Stomach smooth muscle (tissue), 2 donors: ENCODE measurements at regions not wholly inside any gene's neighbourhood (a gene's known extent, or its start where the extent isn't known, plus 50 kb on each side); places are given as distances from the start of the nearest gene placed in this dataset.

Source experiments
- H3K27ac ChIP-seq: one replicate; pipeline ENCODE4 v1.7.0; 2013; ENCODE audit warnings: mild to moderate bottlenecking, low read length, inconsistent platforms
- H3K27me3 ChIP-seq, 2 donors: one replicate each; pipeline ENCODE4 v1.7.0; 2013; ENCODE audit warnings: low read length in 2 of 2; ENCODE audit not compliant: insufficient read depth in 2 of 2, control insufficient read depth in 1 of 2
- H3K36me3 ChIP-seq, 2 donors: one replicate each; pipeline ENCODE4 v1.7.0; 2013; ENCODE audit warnings: low read length in 2 of 2; ENCODE audit not compliant: control insufficient read depth in 2 of 2, insufficient read depth in 2 of 2
- H3K4me1 ChIP-seq: one replicate; pipeline ENCODE4 v1.7.0; 2013; ENCODE audit warnings: low read length; ENCODE audit not compliant: control insufficient read depth, insufficient read depth
- H3K4me3 ChIP-seq, 2 donors: one replicate each; pipeline ENCODE4 v1.7.0; 2013; ENCODE audit warnings: low read length in 2 of 2
- H3K9ac ChIP-seq, 2 donors: one replicate each; pipeline ENCODE4 v1.7.0; 2013; ENCODE audit warnings: low read length in 2 of 2, mild to moderate bottlenecking in 1 of 2
- H3K9me3 ChIP-seq, 2 donors: one replicate each; pipeline ENCODE4 v1.7.0; 2013; ENCODE audit warnings: low read length in 2 of 2; ENCODE audit not compliant: control insufficient read depth in 2 of 2
- donor health status: healthy.
- donor health status: Pancreatic carcinoma.

DNA sequence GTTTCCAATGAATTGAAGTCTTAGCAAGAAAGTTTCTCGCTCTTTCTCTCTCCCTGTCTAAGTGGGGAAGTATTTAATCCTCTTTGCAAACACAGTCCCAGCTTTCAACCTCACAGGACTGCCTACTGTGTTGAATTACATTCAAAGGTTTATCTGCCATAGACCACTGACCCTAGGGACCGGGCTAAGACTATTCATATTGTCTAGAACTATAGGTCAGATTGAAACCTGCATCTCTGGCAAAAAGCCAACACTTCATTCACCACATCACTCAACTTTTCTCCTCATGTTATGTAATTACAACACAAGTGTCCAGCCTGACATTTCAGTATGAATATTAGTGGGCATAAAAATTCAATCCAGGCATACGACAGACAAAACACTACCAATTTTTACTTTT is 314.7 kb upstream of the RSPO3 start:
- H3K27me3 ChIP-seq = no peaks in the 10 kb centered on the region
- no peaks in the 10 kb centered on the region for H3K9me3 ChIP-seq
- H3K4me1 ChIP-seq = no peaks in the 10 kb centered on the region
- no peak overlapping the region for H3K9ac ChIP-seq
- no peak overlapping the region for H3K27ac ChIP-seq
- no peak overlapping the region for H3K4me3 ChIP-seq
- H3K36me3 ChIP-seq = no peaks in the 10 kb centered on the region

DNA sequence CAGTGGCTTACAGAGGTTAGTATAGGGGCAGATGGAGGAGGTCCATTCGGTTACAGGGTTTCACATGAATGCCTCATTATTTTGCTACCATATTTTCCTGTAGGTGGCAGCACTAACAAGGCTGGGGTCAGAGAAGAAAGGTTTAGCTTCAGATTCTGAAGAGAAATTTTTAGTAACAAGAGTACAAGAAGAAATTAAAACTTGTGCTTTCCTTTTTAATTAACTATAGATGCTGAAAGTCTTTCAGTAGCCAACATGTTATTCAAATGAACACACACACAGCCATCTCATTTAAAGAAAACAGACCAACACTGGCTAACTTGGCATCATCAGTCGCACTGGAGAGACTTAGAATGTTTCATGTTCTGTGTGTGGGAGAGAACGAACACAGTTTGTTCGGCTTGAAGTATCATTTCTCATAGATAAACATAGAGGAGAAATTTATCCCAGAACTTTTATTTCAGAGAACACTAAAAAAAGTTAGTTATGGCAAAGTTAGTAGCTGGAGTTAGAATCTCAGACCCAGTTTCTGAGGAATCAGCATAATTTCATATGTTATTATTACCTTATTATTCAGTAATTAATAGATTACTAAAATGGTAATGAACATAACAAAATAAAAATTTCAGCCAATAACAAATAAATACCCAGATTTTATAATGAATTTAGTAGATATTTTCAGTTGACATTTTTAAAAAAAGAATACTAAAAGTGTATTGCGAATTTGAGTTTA is 314.0 kb upstream of the RSPO3 start:
- H3K4me1 ChIP-seq = no peaks in the 10 kb centered on the region
- no peaks in the 10 kb centered on the region for H3K9me3 ChIP-seq
- H3K27me3 ChIP-seq = no peaks in the 10 kb centered on the region
- H3K4me3 ChIP-seq = no peak overlapping the region
- H3K9ac ChIP-seq = no peak overlapping the region
- H3K36me3 ChIP-seq = no peaks in the 10 kb centered on the region
- H3K27ac ChIP-seq = no peak overlapping the region

DNA sequence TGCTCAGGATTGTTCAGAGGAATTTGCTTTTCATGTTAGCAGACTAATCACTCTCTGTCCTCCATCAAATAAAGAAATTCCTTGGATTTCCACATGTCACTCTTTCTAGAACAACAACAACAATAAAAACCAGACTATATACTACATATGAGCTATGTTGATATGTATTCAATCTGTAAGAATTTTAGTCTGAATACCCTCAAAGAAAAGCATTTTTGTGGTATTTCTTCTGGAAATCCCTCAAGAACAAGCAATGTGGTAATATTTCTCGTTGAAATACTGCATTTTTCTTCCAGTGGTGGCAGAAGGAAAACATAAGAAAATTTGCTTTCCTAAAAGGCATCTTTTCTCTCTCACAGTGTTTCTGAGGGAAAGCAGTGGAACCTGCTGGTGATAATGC is 312.6 kb upstream of the RSPO3 start:
- no peaks in the 10 kb centered on the region for H3K36me3 ChIP-seq
- no peaks in the 10 kb centered on the region for H3K4me1 ChIP-seq
- H3K9me3 ChIP-seq = no peaks in the 10 kb centered on the region
- no peak overlapping the region for H3K4me3 ChIP-seq
- H3K27me3 ChIP-seq = no peaks in the 10 kb centered on the region
- H3K27ac ChIP-seq = no peak overlapping the region
- H3K9ac ChIP-seq = no peak overlapping the region

DNA sequence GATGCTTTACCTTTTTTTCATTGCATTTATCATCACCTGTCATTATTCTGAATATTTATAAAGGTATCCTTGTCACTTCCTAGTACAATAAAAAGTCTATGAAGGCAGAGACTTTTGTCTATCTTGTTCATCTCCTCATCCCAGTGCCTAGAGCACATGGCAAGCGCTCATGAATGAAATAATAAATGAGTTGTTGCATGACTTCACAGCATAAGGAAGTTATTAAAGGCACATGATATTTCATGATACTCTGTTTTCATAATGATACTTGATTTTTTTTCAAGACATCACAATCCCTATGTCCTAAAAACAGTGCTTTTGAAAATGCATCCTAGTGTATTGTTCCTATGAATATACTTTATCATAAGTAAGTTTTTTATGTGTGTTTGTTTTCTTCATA is 310.6 kb upstream of the RSPO3 start:
- peaks cover 4% of the 10 kb centered on the region for H3K4me1 ChIP-seq
- H3K27me3 ChIP-seq = no peaks in the 10 kb centered on the region
- H3K36me3 ChIP-seq = no peaks in the 10 kb centered on the region
- H3K27ac ChIP-seq = no peak overlapping the region
- H3K9ac ChIP-seq = no peak overlapping the region
- H3K4me3 ChIP-seq = no peak overlapping the region
- no peaks in the 10 kb centered on the region for H3K9me3 ChIP-seq

DNA sequence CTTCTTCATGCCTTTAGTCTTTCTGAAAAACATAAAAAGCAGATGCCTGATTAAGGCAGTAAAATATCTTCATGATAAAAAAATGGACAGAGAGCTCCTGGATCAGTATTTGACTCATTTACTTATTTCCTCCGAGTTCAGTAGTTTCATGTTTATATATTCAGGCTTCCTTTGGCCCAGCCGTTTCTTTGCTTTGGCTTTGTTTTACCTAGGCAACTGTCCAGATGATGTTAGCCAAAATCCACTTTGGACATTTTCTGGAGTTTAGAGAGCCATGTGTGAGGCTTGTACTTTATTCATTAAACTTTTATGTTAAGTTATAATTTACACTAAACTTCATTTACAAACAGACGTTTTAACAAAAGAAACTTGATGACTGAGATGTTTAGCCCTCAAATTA is 307.1 kb upstream of the RSPO3 start:
- Histone ChIP-seq H3K9ac (no peak overlapping the region), H3K27me3 (no peaks in the 10 kb centered on the region), H3K27ac (no peak overlapping the region), H3K4me3 (no peak overlapping the region), H3K4me1 (peaks cover 5% of the 10 kb centered on the region), H3K36me3 (no peaks in the 10 kb centered on the region), H3K9me3 (no peaks in the 10 kb centered on the region)

DNA sequence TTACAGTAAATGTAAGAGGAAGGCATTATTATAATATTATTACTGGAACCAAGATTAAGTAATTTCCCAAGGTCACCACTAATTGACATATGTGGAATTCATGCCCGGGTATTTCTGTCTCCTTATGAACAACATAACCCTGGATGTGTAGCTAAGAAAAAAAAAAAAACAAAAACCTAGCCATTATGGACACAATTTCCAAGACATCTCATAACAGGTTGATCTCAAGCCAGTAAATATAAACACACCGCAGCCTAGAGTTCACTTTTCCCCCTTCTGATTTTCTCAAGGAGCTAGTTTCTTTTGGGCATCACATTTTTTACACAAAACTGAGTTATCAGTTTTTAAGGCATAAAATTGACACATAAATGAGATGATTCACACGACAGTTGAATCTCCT is 306.5 kb upstream of the RSPO3 start:
- H3K9ac ChIP-seq = no peak overlapping the region
- H3K27me3 ChIP-seq = no peaks in the 10 kb centered on the region
- H3K4me1 ChIP-seq = peaks cover 5% of the 10 kb centered on the region
- no peak overlapping the region for H3K4me3 ChIP-seq
- H3K27ac ChIP-seq = no peak overlapping the region
- no peaks in the 10 kb centered on the region for H3K9me3 ChIP-seq
- H3K36me3 ChIP-seq = no peaks in the 10 kb centered on the region

DNA sequence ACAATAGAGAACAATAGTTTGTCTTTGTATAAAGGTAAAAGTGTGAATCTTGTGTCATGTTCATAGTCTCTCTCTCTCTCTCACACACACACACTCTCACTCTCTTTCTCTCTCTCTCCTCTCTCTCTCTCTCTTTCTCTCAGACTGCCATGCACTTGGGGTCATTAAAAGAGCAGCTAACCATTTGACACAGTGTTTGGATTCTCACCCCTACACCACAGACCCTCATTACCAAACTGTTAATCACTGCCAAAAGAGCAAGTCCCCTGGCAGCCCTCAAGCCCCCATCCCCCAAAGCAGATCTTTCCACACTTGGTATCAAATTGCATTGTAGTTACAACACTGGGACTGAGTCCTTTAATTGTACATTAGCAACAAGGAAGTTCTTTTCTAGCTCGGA is 305.8 kb upstream of the RSPO3 start:
- no peak overlapping the region for H3K27ac ChIP-seq
- no peaks in the 10 kb centered on the region for H3K36me3 ChIP-seq
- H3K9me3 ChIP-seq = no peaks in the 10 kb centered on the region
- peaks cover 5% of the 10 kb centered on the region for H3K4me1 ChIP-seq
- no peaks in the 10 kb centered on the region for H3K27me3 ChIP-seq
- no peak overlapping the region for H3K9ac ChIP-seq
- H3K4me3 ChIP-seq = no peak overlapping the region

DNA sequence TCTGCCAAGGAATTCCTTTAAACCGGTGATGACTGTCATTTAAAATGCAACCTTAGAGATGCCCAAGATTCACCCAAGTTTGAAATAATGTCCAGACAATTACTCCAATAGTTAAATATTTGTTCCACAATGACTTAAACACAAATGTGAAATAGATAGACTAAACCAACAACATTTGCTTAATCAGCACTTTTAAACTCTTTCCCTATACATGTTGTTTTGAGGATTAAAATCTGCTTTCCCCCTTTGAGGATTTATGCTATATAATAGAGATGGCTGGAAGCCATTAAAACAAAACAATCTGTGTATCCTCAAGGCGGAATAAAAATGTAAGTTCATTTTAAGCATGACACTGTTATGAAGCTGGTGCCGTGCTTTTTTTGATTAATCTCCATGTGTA is 297.8 kb upstream of the RSPO3 start:
- Histone ChIP-seq H3K4me3 (no peak overlapping the region), H3K36me3 (no peaks in the 10 kb centered on the region), H3K9ac (no peak overlapping the region), H3K9me3 (no peaks in the 10 kb centered on the region), H3K27ac (no peak overlapping the region), H3K4me1 (no peaks in the 10 kb centered on the region), H3K27me3 (no peaks in the 10 kb centered on the region)

DNA sequence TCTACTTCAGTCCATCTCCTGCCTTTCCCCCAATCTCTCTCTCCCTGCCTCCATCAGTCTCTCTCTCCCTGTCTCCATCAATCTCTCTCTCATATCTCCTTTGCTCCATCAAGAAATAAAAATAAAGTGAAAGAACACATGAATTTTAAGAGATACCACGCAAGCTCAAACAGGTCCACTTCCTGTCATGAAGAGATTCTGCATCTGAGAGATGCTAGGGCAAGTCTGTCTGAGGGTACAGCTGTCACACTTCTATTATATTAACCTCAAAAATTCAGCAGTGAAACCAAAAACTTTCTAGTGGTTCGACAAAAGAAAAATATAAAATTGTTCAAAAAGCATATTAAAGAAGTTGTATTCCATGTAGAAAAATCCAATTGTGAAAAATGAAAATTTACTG is 296.8 kb upstream of the RSPO3 start:
- no peaks in the 10 kb centered on the region for H3K27me3 ChIP-seq
- no peaks in the 10 kb centered on the region for H3K9me3 ChIP-seq
- H3K4me1 ChIP-seq = no peaks in the 10 kb centered on the region

DNA sequence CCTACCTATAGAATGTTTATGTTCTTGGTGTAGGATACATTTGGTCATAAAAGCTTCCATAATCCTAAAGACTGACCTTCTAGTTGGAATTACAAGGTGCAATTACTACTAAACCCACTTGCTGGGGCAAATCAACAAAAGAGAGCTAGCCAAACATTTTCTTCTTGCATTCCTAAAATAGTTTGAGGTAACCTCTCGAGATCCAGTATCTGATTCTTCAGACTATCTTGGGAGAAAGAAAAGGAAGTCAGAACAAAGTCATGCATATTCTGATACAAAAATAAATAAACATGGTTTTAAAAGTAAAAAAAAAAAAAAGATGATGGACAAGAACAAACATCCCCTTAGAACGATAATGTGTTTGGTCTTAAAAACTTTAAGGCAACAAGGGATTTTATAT is 294.2 kb upstream of the RSPO3 start:
- no peak overlapping the region for H3K4me3 ChIP-seq
- no peak overlapping the region for H3K27ac ChIP-seq
- no peaks in the 10 kb centered on the region for H3K4me1 ChIP-seq
- no peak overlapping the region for H3K9ac ChIP-seq
- H3K27me3 ChIP-seq = no peaks in the 10 kb centered on the region
- H3K36me3 ChIP-seq = no peaks in the 10 kb centered on the region
- no peaks in the 10 kb centered on the region for H3K9me3 ChIP-seq

More for the DNA sequence above, 296.8 kb upstream of the RSPO3 start:
- Histone ChIP-seq H3K36me3 (no peaks in the 10 kb centered on the region), H3K4me3 (no peak overlapping the region), H3K9ac (no peak overlapping the region), H3K27ac (no peak overlapping the region)

DNA sequence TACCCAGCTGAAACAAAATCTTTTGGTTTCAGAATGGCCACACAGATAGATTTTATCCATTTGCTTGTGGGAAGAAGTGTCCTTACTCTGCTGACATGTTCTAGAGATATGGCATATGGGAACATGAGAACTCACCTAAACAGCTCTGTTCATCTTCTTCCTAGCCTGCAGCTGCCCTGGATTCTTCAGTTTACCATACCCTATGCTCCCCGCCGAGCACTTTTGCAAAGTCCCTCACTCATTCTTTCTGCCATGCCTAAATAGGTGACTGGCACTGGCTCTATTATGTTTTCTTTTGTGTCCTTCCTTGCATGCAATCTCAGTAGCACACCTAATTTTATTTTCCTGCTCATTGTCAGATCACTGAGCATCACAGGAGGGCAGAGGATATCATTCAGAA is 293.7 kb upstream of the RSPO3 start:
- H3K9me3 ChIP-seq = no peaks in the 10 kb centered on the region
- H3K27me3 ChIP-seq = no peaks in the 10 kb centered on the region
- no peaks in the 10 kb centered on the region for H3K36me3 ChIP-seq
- no peak overlapping the region for H3K4me3 ChIP-seq
- no peak overlapping the region for H3K27ac ChIP-seq
- no peak overlapping the region for H3K9ac ChIP-seq
- H3K4me1 ChIP-seq = no peaks in the 10 kb centered on the region
